Mucosa of rectum (tissue), 2 donors: ENCODE measurements at regions not wholly inside any gene's neighbourhood (a gene's known extent, or its start where the extent isn't known, plus 50 kb on each side); places are given as distances from the start of the nearest gene placed in this dataset.

Experiments
- H3K27ac ChIP-seq, 2 donors: one replicate each; pipeline ENCODE4 v1.7.0; 2013; ENCODE audit warnings: inconsistent platforms in 2 of 2, low read depth in 2 of 2, low read length in 2 of 2
- H3K27me3 ChIP-seq, 2 donors: one replicate each; pipeline ENCODE4 v1.7.0; 2013; ENCODE audit warnings: low read length in 2 of 2; ENCODE audit not compliant: control insufficient read depth in 2 of 2, insufficient read depth in 2 of 2
- H3K36me3 ChIP-seq, 2 donors: one replicate each; pipeline ENCODE4 v1.7.0; 2013; ENCODE audit warnings: low read length in 2 of 2; ENCODE audit not compliant: control insufficient read depth in 2 of 2, insufficient read depth in 2 of 2
- H3K4me1 ChIP-seq, 2 donors: one replicate each; pipeline ENCODE4 v1.7.0; 2013; ENCODE audit warnings: low read length in 2 of 2, mild to moderate bottlenecking in 1 of 2; ENCODE audit not compliant: control insufficient read depth in 2 of 2, insufficient read depth in 2 of 2
- H3K4me3 ChIP-seq, 2 donors: one replicate each; pipeline ENCODE4 v1.7.0; 2013; ENCODE audit warnings: low read length in 2 of 2
- H3K9ac ChIP-seq, 2 donors: one replicate each; pipeline ENCODE4 v1.7.0; 2013; ENCODE audit warnings: low read length in 2 of 2, low read depth in 1 of 2, mild to moderate bottlenecking in 1 of 2
- H3K9me3 ChIP-seq, 2 donors: one replicate each; pipeline ENCODE4 v1.7.0; 2013; ENCODE audit warnings: low read length in 2 of 2; ENCODE audit not compliant: control insufficient read depth in 2 of 2
- donor health status: healthy.
- donor health status: Normal muscosa, but diverticular disease.

- Histone ChIP-seq H3K4me3 (no peak overlapping the region), H3K27me3 (no peaks in the 10 kb centered on the region), H3K36me3 (no peaks in the 10 kb centered on the region), H3K4me1 (peaks cover 3 to 18% of the 10 kb centered on the region in 2 donors), H3K9me3 (no peaks in the 10 kb centered on the region), H3K9ac (no peak overlapping the region), H3K27ac (no peak overlapping the region)
Measured at GRCh38 chr6:154561750-154562149, 51.3 kb upstream of the CNKSR3 start.

DNA sequence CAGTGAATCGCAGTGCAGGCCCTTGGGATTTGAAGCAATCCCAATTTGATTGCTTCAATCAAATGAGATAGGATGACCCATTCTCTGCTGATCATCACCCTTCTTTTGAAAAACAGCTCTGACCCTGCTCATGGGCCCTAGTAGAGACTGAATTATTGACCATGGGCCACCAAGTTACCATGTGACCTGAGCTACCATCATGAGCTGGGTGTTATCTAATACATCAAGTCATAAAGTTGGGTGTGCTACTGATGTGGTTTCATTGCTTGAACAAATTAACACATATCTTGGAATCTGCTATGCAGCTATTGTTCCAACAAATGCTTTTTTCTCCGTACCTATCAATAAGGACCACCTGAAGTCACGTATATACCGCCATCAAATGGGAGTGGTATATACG lies 54.8 kb upstream of the CNKSR3 start:
- Histone ChIP-seq H3K9me3 (no peaks in the 10 kb centered on the region), H3K36me3 (no peaks in the 10 kb centered on the region), H3K9ac (no peak overlapping the region), H3K4me1 (peaks cover 8 to 31% of the 10 kb centered on the region in 2 donors), H3K27ac (no peak overlapping the region), H3K27me3 (no peaks in the 10 kb centered on the region), H3K4me3 (no peak overlapping the region)

DNA sequence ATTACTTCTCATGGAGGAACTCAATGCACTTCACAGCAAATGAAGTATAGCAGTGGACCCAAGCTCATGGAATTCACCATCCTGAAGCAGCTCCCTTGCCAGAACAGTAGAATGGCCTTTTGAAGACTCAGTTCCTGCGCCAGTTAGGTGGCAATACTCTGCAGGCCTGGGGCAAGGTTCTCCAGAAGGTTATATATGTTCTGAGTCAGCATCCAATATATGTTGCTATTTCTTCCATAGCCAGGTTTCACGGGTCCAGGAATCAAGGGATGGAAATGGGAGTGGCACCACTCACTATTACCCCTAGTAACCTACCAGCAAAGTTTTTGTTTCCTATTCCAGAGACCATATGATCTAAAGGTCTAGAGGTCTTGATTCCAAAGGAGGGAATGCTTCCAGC lies 56.4 kb upstream of the CNKSR3 start:
- peak overlapping the region; percentile 73 to 81 for H3K27ac ChIP-seq

DNA sequence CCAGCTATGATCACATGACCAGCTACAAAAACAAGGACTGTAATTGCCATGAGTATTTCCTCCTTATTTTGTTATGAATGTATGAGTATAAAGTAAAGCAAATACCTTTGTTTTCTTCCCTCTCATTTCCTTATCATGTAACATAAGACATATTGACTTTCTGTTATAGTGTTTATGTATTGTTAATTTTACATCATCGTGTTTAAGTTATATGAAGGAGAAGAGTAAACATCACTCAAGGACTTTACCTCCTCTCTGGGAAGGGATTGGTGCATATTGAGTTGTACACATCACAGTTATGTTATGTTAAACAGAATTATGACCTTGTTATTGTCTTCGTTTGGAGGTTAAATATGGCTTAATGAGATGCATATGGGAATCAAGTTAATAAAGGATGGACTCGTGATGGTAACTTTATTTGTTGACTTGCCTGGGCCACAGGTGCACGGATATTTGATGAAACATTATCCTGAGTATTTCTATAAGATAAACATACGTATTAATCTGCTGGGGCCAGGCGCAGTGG lies 57.3 kb upstream of the CNKSR3 start:
- Histone ChIP-seq H3K4me1 (peaks cover 8 to 31% of the 10 kb centered on the region in 2 donors), H3K27me3 (no peaks in the 10 kb centered on the region), H3K4me3 (peak overlapping the region in 1 of 2 donors; percentile 29), H3K36me3 (no peaks in the 10 kb centered on the region), H3K9ac (no peak overlapping the region), H3K27ac (peak overlapping the region; percentile 73 to 81), H3K9me3 (no peaks in the 10 kb centered on the region)

More for the DNA sequence above, 56.4 kb upstream of the CNKSR3 start:
- H3K9me3 ChIP-seq, result no peaks in the 10 kb centered on the region
- peaks cover 8 to 31% of the 10 kb centered on the region in 2 donors for H3K4me1 ChIP-seq
- no peaks in the 10 kb centered on the region for H3K27me3 ChIP-seq
- no peaks in the 10 kb centered on the region for H3K36me3 ChIP-seq
- H3K9ac ChIP-seq, result no peak overlapping the region
- H3K4me3 ChIP-seq, result peak overlapping the region in 1 of 2 donors; percentile 20

GRCh38 chr6:154569156-154569862 lies 58.8 kb upstream of the CNKSR3 start:
- Histone ChIP-seq H3K36me3 (no peaks in the 10 kb centered on the region), H3K27me3 (no peaks in the 10 kb centered on the region), H3K4me1 (peaks cover 8 to 31% of the 10 kb centered on the region in 2 donors), H3K27ac (peak overlapping the region in 1 of 2 donors; percentile 48), H3K9ac (no peak overlapping the region), H3K9me3 (no peaks in the 10 kb centered on the region), H3K4me3 (no peak overlapping the region)

GRCh38 chr6:154570505-154570904 lies 60.0 kb upstream of the CNKSR3 start:
- no peaks in the 10 kb centered on the region for H3K27me3 ChIP-seq
- no peak overlapping the region for H3K4me3 ChIP-seq
- no peak overlapping the region for H3K27ac ChIP-seq
- peaks cover 8 to 26% of the 10 kb centered on the region in 2 donors for H3K4me1 ChIP-seq
- H3K36me3 ChIP-seq, result no peaks in the 10 kb centered on the region
- no peaks in the 10 kb centered on the region for H3K9me3 ChIP-seq
- no peak overlapping the region for H3K9ac ChIP-seq

GRCh38 chr6:154572556-154572955 lies 62.1 kb upstream of the CNKSR3 start:
- Histone ChIP-seq H3K9ac (no peak overlapping the region), H3K9me3 (no peaks in the 10 kb centered on the region), H3K27ac (no peak overlapping the region), H3K36me3 (no peaks in the 10 kb centered on the region), H3K4me1 (peaks cover 0 to 6% of the 10 kb centered on the region in 2 donors), H3K27me3 (no peaks in the 10 kb centered on the region), H3K4me3 (no peak overlapping the region)

DNA sequence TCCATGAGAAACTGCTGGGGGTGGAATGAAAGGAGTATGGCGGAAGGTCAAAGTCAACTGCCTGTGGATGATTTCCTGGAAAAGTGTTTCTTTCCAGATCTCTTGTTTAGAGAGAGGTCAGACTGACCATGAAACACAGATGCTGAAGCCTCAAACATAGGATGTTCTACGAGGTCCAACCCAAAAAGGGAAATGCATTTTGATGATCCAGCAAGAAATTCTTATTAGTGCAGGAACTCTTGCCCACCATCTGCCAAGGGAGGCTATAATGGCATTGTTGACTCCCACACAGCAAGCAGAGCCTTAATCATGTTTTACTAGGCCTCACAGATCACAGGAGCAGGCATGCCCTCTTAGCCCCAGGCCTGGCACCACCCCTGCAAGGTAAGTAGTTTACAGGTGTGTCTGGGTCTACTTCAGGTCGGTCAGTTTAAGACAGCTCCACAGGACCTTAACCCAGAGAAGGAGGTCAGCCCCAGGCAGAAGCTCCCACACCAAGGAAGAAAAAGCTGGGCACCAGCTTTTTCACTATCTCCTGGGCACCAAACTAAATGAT lies 67.6 kb upstream of the CNKSR3 start:
- no peaks in the 10 kb centered on the region for H3K9me3 ChIP-seq
- no peak overlapping the region for H3K9ac ChIP-seq
- H3K27me3 ChIP-seq, result no peaks in the 10 kb centered on the region
- no peak overlapping the region for H3K27ac ChIP-seq
- no peak overlapping the region for H3K4me3 ChIP-seq
- peaks cover 0 to 4% of the 10 kb centered on the region in 2 donors for H3K4me1 ChIP-seq
- H3K36me3 ChIP-seq, result no peaks in the 10 kb centered on the region

DNA sequence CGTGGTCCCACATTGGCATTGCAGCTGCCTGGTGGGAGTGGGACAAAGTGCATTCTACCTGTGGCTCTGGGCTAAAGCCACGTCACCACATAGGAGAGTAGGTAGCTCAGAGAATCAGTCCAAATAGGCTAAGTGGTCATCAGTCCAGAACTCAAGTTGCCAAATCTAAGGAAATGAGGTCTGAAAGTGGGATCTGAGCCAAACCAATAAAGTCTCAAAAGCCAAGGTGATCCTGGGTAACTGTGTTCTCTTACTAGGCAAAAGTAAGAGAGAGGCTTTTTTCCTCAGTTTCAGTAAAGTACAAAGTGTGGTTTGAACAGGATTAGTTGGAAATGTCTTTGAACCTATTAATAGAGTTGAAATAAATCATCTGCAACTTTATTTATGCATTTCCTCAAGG lies 68.6 kb upstream of the CNKSR3 start:
- Histone ChIP-seq H3K36me3 (no peaks in the 10 kb centered on the region), H3K9me3 (no peaks in the 10 kb centered on the region), H3K27me3 (no peaks in the 10 kb centered on the region), H3K9ac (no peak overlapping the region), H3K27ac (no peak overlapping the region), H3K4me3 (no peak overlapping the region), H3K4me1 (peaks cover 0 to 7% of the 10 kb centered on the region in 2 donors)

- Histone ChIP-seq H3K36me3 (no peaks in the 10 kb centered on the region), H3K27me3 (no peaks in the 10 kb centered on the region), H3K4me1 (peaks cover 0 to 7% of the 10 kb centered on the region in 2 donors), H3K4me3 (no peak overlapping the region), H3K9ac (no peak overlapping the region), H3K9me3 (no peaks in the 10 kb centered on the region), H3K27ac (no peak overlapping the region)
Measured at GRCh38 chr6:154579485-154579884, 69.0 kb upstream of the CNKSR3 start.
